SK-N-SH (cell line): ENCODE measurements at regions not wholly inside any gene's neighbourhood (a gene's known extent, or its start where the extent isn't known, plus 50 kb on each side); places are given as distances from the start of the nearest gene placed in this dataset.

Source experiments
- CHD2 ChIP-seq: fragments of 150-350 bp; IDR thresholded peaks from 2 replicates; pipeline ENCODE4 v1.6.1; 2018; ENCODE audit warnings: low read length; ENCODE audit not compliant: partially characterized antibody
- ELF1 ChIP-seq: IDR thresholded peaks from 2 replicates; pipeline ENCODE4 v1.4.0; 2012
- EZH2phosphoT487 ChIP-seq: fragments of 200-600 bp; sonication (generic); IDR thresholded peaks from 2 replicates; pipeline ENCODE4 v1.6.1; 2017; ENCODE audit warnings: low read depth, mixed run types, mild to moderate bottlenecking, antibody characterized with exemption, moderate library complexity, borderline replicate concordance
- FOXJ3 ChIP-seq: sonication (generic); formaldehyde crosslinking; IDR thresholded peaks from 2 replicates; pipeline ENCODE4 v1.5.1; 2020; ENCODE audit warnings: mild to moderate bottlenecking, missing genetic modification reagents
- GABPA ChIP-seq: IDR thresholded peaks from 2 replicates; pipeline ENCODE4 v1.4.0; 2012; ENCODE audit warnings: low read depth, mild to moderate bottlenecking
- MEF2A ChIP-seq: IDR thresholded peaks from 2 replicates; pipeline ENCODE4 v1.4.0; 2012; ENCODE audit warnings: low read depth, borderline replicate concordance
- MXI1 ChIP-seq: IDR thresholded peaks from 2 replicates; pipeline ENCODE4 v1.6.1; 2012; ENCODE audit warnings: mild to moderate bottlenecking, low read depth, low read length, improper control_type of control experiment
- POLR2AphosphoS5 ChIP-seq: IDR thresholded peaks from 2 replicates; pipeline ENCODE4 v1.6.1; 2012; ENCODE audit warnings: low read depth, low read length
- REST ChIP-seq: IDR thresholded peaks from 2 replicates; pipeline ENCODE4 v1.6.1; 2012; ENCODE audit warnings: mild to moderate bottlenecking, low read depth, low read length, moderate library complexity
- RFX5 ChIP-seq: IDR thresholded peaks from 2 replicates; pipeline ENCODE4 v1.6.1; 2012; ENCODE audit warnings: mild to moderate bottlenecking, improper control_type of control experiment, low read length
- SMC3 ChIP-seq: IDR thresholded peaks from 2 replicates; pipeline ENCODE4 v1.6.1; 2012; ENCODE audit warnings: low read depth, low read length, improper control_type of control experiment
- TF ChIP-seq, protein P1 (sequence below): fragments of 200-600 bp; sonication (generic); IDR thresholded peaks from 2 replicates; pipeline ENCODE4 v1.6.1; 2017; ENCODE audit warnings: antibody characterized with exemption, mild to moderate bottlenecking, moderate library complexity
- TF ChIP-seq, protein P2 (sequence below): IDR thresholded peaks from 2 replicates; pipeline ENCODE4 v1.4.0; 2012; ENCODE audit warnings: low read depth
- TF ChIP-seq, protein P3 (sequence below): IDR thresholded peaks from 2 replicates; pipeline ENCODE4 v1.4.0; 2012; ENCODE audit warnings: low read depth, borderline replicate concordance

GRCh38 chr3:147740928-147741327 lies 331.8 kb downstream of the ZIC1 start:
- TF ChIP-seq, protein P1, sequence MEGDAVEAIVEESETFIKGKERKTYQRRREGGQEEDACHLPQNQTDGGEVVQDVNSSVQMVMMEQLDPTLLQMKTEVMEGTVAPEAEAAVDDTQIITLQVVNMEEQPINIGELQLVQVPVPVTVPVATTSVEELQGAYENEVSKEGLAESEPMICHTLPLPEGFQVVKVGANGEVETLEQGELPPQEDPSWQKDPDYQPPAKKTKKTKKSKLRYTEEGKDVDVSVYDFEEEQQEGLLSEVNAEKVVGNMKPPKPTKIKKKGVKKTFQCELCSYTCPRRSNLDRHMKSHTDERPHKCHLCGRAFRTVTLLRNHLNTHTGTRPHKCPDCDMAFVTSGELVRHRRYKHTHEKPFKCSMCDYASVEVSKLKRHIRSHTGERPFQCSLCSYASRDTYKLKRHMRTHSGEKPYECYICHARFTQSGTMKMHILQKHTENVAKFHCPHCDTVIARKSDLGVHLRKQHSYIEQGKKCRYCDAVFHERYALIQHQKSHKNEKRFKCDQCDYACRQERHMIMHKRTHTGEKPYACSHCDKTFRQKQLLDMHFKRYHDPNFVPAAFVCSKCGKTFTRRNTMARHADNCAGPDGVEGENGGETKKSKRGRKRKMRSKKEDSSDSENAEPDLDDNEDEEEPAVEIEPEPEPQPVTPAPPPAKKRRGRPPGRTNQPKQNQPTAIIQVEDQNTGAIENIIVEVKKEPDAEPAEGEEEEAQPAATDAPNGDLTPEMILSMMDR = no peak
- TF ChIP-seq MXI1 = no peak
- no peak for TF ChIP-seq POLR2AphosphoS5
- no peak for TF ChIP-seq ELF1
- TF ChIP-seq EZH2phosphoT487 = no peak
- TF ChIP-seq, protein P2, sequence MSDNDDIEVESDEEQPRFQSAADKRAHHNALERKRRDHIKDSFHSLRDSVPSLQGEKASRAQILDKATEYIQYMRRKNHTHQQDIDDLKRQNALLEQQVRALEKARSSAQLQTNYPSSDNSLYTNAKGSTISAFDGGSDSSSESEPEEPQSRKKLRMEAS = no peak
- no peak for TF ChIP-seq CHD2
- no peak for TF ChIP-seq GABPA
- TF ChIP-seq, protein P3, sequence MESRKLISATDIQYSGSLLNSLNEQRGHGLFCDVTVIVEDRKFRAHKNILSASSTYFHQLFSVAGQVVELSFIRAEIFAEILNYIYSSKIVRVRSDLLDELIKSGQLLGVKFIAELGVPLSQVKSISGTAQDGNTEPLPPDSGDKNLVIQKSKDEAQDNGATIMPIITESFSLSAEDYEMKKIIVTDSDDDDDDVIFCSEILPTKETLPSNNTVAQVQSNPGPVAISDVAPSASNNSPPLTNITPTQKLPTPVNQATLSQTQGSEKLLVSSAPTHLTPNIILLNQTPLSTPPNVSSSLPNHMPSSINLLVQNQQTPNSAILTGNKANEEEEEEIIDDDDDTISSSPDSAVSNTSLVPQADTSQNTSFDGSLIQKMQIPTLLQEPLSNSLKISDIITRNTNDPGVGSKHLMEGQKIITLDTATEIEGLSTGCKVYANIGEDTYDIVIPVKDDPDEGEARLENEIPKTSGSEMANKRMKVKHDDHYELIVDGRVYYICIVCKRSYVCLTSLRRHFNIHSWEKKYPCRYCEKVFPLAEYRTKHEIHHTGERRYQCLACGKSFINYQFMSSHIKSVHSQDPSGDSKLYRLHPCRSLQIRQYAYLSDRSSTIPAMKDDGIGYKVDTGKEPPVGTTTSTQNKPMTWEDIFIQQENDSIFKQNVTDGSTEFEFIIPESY = no peak
- TF ChIP-seq MEF2A = no peak
- TF ChIP-seq RFX5 = no peak
- TF ChIP-seq REST = no peak
- TF ChIP-seq FOXJ3 (CRISPR knock-in tag) = no peak
- TF ChIP-seq SMC3 = no peak
